ENCODE measurements at regions not wholly inside any gene's neighbourhood (a gene's known extent, or its start where the extent isn't known, plus 50 kb on each side); places are given as distances from the start of the nearest gene placed in this dataset.
"Not testable (repeated sequence)": the region's sequence is repeated elsewhere in the genome, so short reads cannot be mapped to it uniquely, and the experiment has no call there.

DNA sequence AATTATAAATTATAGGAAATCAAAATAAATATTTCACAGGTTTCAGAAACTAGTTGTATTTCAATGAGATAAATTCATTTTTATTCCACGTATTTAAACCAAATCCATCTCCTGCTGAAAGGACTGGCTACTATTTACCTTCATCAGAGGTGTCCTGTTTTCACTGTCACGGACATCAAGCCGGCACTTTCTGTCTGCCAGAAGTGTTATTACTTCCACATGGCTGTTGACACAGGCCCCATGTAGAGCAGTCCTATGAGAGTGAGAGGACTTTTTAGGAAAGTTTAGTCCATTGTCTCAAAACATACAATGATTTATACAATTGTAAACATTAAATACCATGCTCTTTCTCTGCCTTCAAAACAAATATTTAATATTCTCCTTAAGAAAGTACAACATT is 100.4 kb upstream of the ACBD5 start:
- DNase-seq (ENCODE audit: low read depth) = no peak
- H3K4me3 ChIP-seq (ENCODE audit: control insufficient read depth, low read depth, low read length) = no peak overlapping the region
- TF ChIP-seq, protein P1, sequence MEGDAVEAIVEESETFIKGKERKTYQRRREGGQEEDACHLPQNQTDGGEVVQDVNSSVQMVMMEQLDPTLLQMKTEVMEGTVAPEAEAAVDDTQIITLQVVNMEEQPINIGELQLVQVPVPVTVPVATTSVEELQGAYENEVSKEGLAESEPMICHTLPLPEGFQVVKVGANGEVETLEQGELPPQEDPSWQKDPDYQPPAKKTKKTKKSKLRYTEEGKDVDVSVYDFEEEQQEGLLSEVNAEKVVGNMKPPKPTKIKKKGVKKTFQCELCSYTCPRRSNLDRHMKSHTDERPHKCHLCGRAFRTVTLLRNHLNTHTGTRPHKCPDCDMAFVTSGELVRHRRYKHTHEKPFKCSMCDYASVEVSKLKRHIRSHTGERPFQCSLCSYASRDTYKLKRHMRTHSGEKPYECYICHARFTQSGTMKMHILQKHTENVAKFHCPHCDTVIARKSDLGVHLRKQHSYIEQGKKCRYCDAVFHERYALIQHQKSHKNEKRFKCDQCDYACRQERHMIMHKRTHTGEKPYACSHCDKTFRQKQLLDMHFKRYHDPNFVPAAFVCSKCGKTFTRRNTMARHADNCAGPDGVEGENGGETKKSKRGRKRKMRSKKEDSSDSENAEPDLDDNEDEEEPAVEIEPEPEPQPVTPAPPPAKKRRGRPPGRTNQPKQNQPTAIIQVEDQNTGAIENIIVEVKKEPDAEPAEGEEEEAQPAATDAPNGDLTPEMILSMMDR (IDR thresholded peaks at IDR 0.05; ENCODE audit: control insufficient read depth, insufficient read depth, low read depth, low read length, missing control alignments) = no peak

DNA sequence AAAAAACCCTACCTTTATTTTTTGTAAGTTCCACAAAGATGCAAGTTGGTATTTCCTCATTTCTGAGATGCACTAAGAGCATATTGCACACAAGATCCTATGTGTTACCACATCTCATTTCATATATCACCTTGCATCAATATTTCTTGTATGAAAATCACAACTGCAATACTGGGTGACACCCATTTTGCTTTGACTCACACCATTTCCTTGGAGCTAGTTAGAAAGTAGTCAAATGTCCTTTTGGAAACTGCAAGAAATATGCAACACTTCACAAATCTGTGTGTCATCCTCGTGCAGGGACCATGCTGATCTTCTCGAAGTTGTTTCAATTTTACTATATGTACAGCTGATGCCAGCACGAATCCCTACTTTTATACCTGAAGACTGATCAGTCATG is 94.6 kb upstream of the ACBD5 start:
- H3K4me3 ChIP-seq (ENCODE audit: control insufficient read depth, low read depth, low read length); DNase-seq (ENCODE audit: low read depth): not testable (repeated sequence)

DNA sequence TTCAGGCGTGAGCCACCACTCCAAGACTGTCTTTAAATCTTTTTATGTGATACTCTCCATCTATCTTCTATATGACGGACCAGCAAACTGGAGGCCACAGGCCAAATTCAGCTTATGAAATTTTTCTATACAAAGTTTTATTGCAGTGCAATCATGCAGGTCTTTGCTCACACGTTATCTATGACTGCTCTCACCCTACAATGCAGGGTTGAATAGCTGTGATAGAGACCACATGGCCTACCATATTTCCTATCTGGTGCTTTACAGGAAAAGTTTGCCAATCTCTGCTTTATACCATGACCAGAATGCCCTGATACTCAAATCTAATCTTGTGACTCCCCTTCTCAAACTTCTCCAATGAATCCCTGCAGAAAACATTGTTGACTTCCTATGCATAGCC is 89.5 kb upstream of the ACBD5 start:
- no peak for DNase-seq (ENCODE audit: low read depth)
- H3K4me3 ChIP-seq (ENCODE audit: control insufficient read depth, low read depth, low read length) = no peak overlapping the region
- TF ChIP-seq, protein P1 (IDR thresholded peaks at IDR 0.05; ENCODE audit: control insufficient read depth, insufficient read depth, low read depth, low read length, missing control alignments) = no peak

DNA sequence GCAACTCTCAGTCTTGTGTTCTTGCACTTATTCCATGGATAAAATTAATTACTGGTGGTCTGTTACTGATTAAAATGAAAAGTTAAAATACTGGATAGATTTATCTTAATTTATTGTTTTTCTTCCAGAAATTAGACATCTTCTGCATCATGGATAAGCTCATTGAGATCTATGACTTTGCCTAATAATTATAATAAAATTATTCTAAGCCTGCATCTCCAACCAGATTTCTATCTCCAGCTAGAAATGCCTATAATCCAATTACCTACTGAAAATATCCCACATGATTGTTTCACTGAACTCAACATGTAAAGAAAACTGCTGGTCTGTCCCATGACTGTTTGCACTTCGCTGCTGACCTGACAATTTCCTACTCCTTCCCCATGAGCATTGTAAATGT is 88.3 kb upstream of the ACBD5 start:
- TF ChIP-seq, protein P1 (IDR thresholded peaks at IDR 0.05; ENCODE audit: control insufficient read depth, insufficient read depth, low read depth, low read length, missing control alignments) = no peak
- DNase-seq (ENCODE audit: low read depth) = no peak
- no peak overlapping the region for H3K4me3 ChIP-seq (ENCODE audit: control insufficient read depth, low read depth, low read length)

DNA sequence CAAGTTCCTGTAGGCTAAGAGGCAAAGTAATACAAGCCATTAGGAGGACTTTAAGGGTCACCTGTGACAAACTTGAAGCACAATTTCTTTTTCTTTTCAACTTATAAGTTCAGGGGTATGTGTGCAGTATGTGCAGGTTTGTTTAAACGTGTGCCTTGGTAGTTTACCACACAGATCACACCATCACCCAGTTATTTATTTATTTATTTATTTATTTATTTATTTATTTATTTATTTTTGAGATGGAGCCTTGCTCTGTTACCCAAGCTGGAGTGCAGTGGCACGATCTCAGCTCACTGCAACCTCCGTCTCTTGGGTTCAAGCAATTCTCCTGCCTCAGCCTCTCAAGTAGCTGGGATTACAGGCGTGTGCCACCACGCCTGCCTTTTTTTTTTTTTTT is 86.2 kb upstream of the ACBD5 start:
- not testable (repeated sequence) for DNase-seq (ENCODE audit: low read depth); H3K4me3 ChIP-seq (ENCODE audit: control insufficient read depth, low read depth, low read length)

DNA sequence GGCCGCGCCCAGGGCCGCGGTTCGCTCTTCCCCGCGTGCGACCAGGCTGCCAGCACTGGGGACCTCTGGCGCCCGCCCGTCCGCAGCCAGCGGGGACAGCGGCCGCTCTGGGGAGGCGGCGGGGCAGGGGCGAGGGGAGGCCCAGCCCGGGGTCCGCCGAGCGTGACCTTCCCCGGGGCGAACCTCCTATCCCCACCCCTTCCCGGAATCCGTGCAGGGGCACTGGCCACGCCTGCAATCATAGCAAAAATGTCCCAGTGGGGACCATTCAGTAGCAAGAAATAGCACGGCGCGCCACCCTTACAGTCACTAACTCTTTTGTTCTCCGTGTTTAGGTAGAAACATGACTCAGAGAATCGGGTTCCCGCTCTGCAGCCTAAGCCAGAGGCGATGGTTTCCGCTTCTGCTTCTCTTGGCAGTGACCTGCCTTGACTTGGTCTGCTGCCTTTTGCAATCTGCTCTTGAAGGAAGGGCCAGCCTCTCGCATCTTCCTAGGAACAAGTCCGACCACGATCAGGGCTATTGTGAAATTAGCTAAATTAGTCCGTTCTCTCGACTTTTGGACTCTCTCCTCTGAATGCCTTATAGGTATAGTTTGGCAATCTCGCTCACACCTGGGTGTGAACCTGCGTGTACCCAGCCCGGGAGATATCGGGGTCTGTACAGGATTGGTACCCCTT is 79.3 kb upstream of the ACBD5 start:
- H3K4me3 ChIP-seq (ENCODE audit: control insufficient read depth, low read depth, low read length) = peak overlapping the region; percentile 39
- DNase-seq (ENCODE audit: low read depth) = peak; percentile 7
- TF ChIP-seq, protein P1 (IDR thresholded peaks at IDR 0.05; ENCODE audit: control insufficient read depth, insufficient read depth, low read depth, low read length, missing control alignments) = no peak

DNA sequence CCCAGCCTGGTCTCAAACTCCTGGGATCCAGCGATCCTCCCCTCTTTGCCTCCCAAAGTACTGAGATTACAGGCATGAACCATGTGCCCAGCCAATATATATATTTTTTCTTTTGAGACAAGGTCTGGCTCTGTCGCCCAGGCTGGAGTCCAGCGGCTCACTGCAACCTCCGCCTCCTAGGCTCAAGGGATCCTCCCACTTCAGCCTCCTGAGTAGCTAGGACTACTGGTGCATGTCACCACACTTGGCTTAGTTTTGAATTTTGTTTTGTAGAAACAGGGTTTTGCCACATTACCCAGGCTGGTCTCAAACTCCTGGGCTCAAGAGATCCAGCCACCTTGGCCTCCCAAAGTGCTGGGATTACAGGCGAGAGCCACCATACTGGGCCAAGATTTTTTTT is 78.5 kb upstream of the ACBD5 start:
- H3K4me3 ChIP-seq (ENCODE audit: control insufficient read depth, low read depth, low read length); DNase-seq (ENCODE audit: low read depth): not testable (repeated sequence)

DNA sequence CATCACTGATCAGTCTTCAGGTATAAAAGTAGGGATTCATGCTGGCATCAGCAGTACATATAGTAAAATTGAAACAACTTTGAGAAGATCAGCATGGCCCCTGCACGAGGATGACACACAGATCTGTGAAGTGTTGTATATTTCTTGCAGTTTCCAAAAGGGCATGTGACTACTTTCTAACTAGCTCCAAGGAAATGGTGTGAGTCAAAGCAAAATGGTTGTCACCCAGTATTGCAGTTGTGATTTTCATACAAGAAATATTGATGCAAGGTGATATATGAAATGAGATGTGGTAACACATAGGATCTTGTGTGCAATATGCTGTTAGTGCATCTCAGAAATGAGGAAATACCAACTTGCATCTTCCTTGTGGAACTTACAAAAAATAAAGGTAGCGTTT is 74.5 kb upstream of the ACBD5 start:
- not testable (repeated sequence) for H3K4me3 ChIP-seq (ENCODE audit: control insufficient read depth, low read depth, low read length); DNase-seq (ENCODE audit: low read depth)

DNA sequence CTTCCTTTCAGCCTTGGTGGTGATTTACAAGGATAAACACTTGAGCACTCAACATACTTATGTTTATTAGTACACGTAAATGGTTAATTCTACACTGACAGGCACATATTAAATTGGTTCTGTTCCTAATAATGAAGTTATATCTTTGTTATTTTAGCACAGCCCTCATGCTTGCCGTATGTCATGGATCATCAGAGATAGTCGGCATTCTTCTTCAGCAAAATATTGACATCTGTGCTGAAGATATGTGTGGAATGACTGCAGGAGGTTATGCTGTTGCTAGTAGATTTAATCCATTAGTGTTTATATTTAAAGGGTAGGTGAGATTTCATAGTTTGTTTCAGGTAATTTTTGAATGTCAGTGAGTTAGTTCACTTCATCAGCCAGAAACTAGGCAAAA is 73.0 kb upstream of the ACBD5 start:
- not testable (repeated sequence) for DNase-seq (ENCODE audit: low read depth); H3K4me3 ChIP-seq (ENCODE audit: control insufficient read depth, low read depth, low read length)

All from AG09309 (cell line).